HEK293 (cell line): ENCODE measurements at regions not wholly inside any gene's neighbourhood (a gene's known extent, or its start where the extent isn't known, plus 50 kb on each side); places are given as distances from the start of the nearest gene placed in this dataset.

Experiments used
- CTCF ChIA-PET: fragments of 350-600 bp; formaldehyde crosslinking; extraction: SDS; loops from one replicate; lab custom pipeline; 2021; ENCODE audit warnings: antibody characterized with exemption; lab: Yijun Ruan, JAX
- POLR2A ChIA-PET: fragments of 300-600 bp; formaldehyde crosslinking; extraction: SDS; loops from one replicate; lab custom pipeline; 2020; ENCODE audit warnings: antibody characterized with exemption, inconsistent platforms; lab: Yijun Ruan, JAX
- H3K27ac ChIP-seq: fragments of 200-500 bp; sonication (Bioruptor generic); 2 replicates; pipeline ENCODE4 v1.5.1; 2014; ENCODE audit warnings: low read depth, low read length, control low read depth, inconsistent platforms; ENCODE audit errors: extremely low read depth
- H3K36me3 ChIP-seq, 2 experiments: fragments of 200-500 bp in 1 of 2; sonication (Bioruptor generic) in 1 of 2; 1 replicate in 1 of 2; 2 replicates in 1 of 2; pipeline ENCODE4 v1.5.1; 2014 to 2017; ENCODE audit warnings: inconsistent platforms in 2 of 2, low read length in 2 of 2; ENCODE audit not compliant: control insufficient read depth in 2 of 2, insufficient read depth in 1 of 2
- H3K4me1 ChIP-seq: fragments of 200-500 bp; sonication (Bioruptor generic); 2 replicates; pipeline ENCODE4 v1.5.1; 2014; ENCODE audit warnings: mild to moderate bottlenecking, low read length, inconsistent platforms; ENCODE audit not compliant: control insufficient read depth, insufficient read depth
- H3K4me3 ChIP-seq: 2 replicates; pipeline ENCODE4 v1.5.1; 2011; ENCODE audit warnings: low read depth, mild to moderate bottlenecking, control low read depth, low read length, moderate library complexity
- H3K9me3 ChIP-seq: fragments of 200-500 bp; sonication (Bioruptor generic); 2 replicates; pipeline ENCODE4 v1.5.1; 2014; ENCODE audit warnings: low read depth, low read length, inconsistent platforms; ENCODE audit not compliant: control insufficient read depth, insufficient read depth
- GLIS1 ChIP-seq: fragments of 450-650 bp; formaldehyde crosslinking; IDR thresholded peaks from 2 replicates; pipeline ENCODE4 v1.5.1; 2016; ENCODE audit warnings: missing biosample characterization, missing genetic modification characterization
- KLF1 ChIP-seq: fragments of 450-650 bp; formaldehyde crosslinking; IDR thresholded peaks from 2 replicates; pipeline ENCODE4 v1.5.1; 2016; ENCODE audit warnings: missing biosample characterization, missing genetic modification characterization
- KLF9 ChIP-seq: fragments of 450-650 bp; formaldehyde crosslinking; IDR thresholded peaks from 2 replicates; pipeline ENCODE4 v1.5.1; 2016; ENCODE audit warnings: missing biosample characterization, missing genetic modification characterization, low read depth
- OSR2 ChIP-seq: fragments of 450-650 bp; formaldehyde crosslinking; IDR thresholded peaks from 2 replicates; pipeline ENCODE4 v1.5.1; 2016; ENCODE audit warnings: missing biosample characterization, missing genetic modification characterization
- SCRT2 ChIP-seq: fragments of 450-650 bp; formaldehyde crosslinking; IDR thresholded peaks from 2 replicates; pipeline ENCODE4 v1.5.1; 2016; ENCODE audit warnings: missing biosample characterization, missing genetic modification characterization
- SP3 ChIP-seq: fragments of 450-650 bp; formaldehyde crosslinking; IDR thresholded peaks from 2 replicates; pipeline ENCODE4 v1.5.1; 2016; ENCODE audit warnings: missing biosample characterization, missing genetic modification characterization
- YY2 ChIP-seq: fragments of 450-650 bp; formaldehyde crosslinking; IDR thresholded peaks from 2 replicates; pipeline ENCODE4 v1.5.1; 2016; ENCODE audit warnings: missing biosample characterization, missing genetic modification characterization
- ZNF169 ChIP-seq: fragments of 450-650 bp; formaldehyde crosslinking; IDR thresholded peaks from 2 replicates; pipeline ENCODE4 v1.5.1; 2016; ENCODE audit warnings: missing biosample characterization, missing genetic modification characterization
- ZNF184 ChIP-seq: fragments of 450-650 bp; IDR thresholded peaks from 2 replicates; pipeline ENCODE4 v1.5.1; 2018; ENCODE audit warnings: missing biosample characterization, mild to moderate bottlenecking, missing genetic modification characterization
- ZNF2 ChIP-seq: fragments of 450-650 bp; formaldehyde crosslinking; IDR thresholded peaks from 2 replicates; pipeline ENCODE4 v1.5.1; 2016; ENCODE audit warnings: missing biosample characterization, missing genetic modification characterization
- ZNF239 ChIP-seq: fragments of 450-650 bp; formaldehyde crosslinking; IDR thresholded peaks from 2 replicates; pipeline ENCODE4 v1.5.1; 2016; ENCODE audit warnings: missing biosample characterization, missing genetic modification characterization
- ZNF274 ChIP-seq, 2 experiments: fragments of 200-500 bp in 1 of 2; fragments of 450-650 bp in 1 of 2; sonication (Bioruptor generic) in 1 of 2; formaldehyde crosslinking in 1 of 2; IDR thresholded peaks; 2 replicates each; pipeline versions ENCODE4 v1.5.1 to v1.6.1; 2014 to 2016; ENCODE audit warnings: borderline replicate concordance in 1 of 2, inconsistent platforms in 1 of 2, low read length in 1 of 2, missing biosample characterization in 1 of 2, missing genetic modification characterization in 1 of 2
- ZNF37A ChIP-seq: fragments of 450-650 bp; IDR thresholded peaks from 2 replicates; pipeline ENCODE4 v1.5.1; 2018; ENCODE audit warnings: missing biosample characterization, missing genetic modification characterization
- ZNF473 ChIP-seq: fragments of 450-650 bp; formaldehyde crosslinking; IDR thresholded peaks from 2 replicates; pipeline ENCODE4 v1.5.1; 2017; ENCODE audit warnings: missing biosample characterization, missing genetic modification characterization
- ZNF514 ChIP-seq: fragments of 450-650 bp; formaldehyde crosslinking; IDR thresholded peaks from 2 replicates; pipeline ENCODE4 v1.5.1; 2016; ENCODE audit warnings: missing biosample characterization, missing genetic modification characterization
- ZNF529 ChIP-seq: fragments of 450-650 bp; formaldehyde crosslinking; IDR thresholded peaks from 2 replicates; pipeline ENCODE4 v1.5.1; 2017; ENCODE audit warnings: missing genetic modification characterization, missing biosample characterization; ENCODE audit not compliant: insufficient replicate concordance
- ZNF544 ChIP-seq: fragments of 450-650 bp; formaldehyde crosslinking; IDR thresholded peaks from 2 replicates; pipeline ENCODE4 v1.5.0; 2017; ENCODE audit warnings: missing biosample characterization, missing genetic modification characterization
- ZNF555 ChIP-seq: fragments of 450-650 bp; formaldehyde crosslinking; conservative IDR thresholded peaks from 2 replicates; pipeline ENCODE4 v1.5.1; 2017; ENCODE audit warnings: missing biosample characterization, mild to moderate bottlenecking, missing genetic modification characterization, inconsistent platforms
- ZNF561 ChIP-seq: fragments of 450-650 bp; IDR thresholded peaks from 2 replicates; pipeline ENCODE4 v1.5.1; 2018; ENCODE audit warnings: missing biosample characterization, missing genetic modification characterization, borderline replicate concordance
- ZNF600 ChIP-seq: fragments of 450-650 bp; formaldehyde crosslinking; IDR thresholded peaks from 2 replicates; pipeline ENCODE4 v1.5.1; 2016; ENCODE audit warnings: missing biosample characterization, missing genetic modification characterization
- ZNF707 ChIP-seq: fragments of 450-650 bp; formaldehyde crosslinking; IDR thresholded peaks from 2 replicates; pipeline ENCODE4 v1.5.1; 2016; ENCODE audit warnings: missing biosample characterization, missing genetic modification characterization
- TF ChIP-seq, protein P1 (sequence below): fragments of 450-650 bp; formaldehyde crosslinking; IDR thresholded peaks from 2 replicates; pipeline ENCODE4 v1.5.1; 2016; ENCODE audit warnings: missing biosample characterization, missing genetic modification characterization, borderline replicate concordance
- TF ChIP-seq, protein P2 (sequence below): fragments of 450-650 bp; formaldehyde crosslinking; IDR thresholded peaks from 2 replicates; pipeline ENCODE4 v1.5.1; 2016; ENCODE audit warnings: missing biosample characterization, missing genetic modification characterization

DNA sequence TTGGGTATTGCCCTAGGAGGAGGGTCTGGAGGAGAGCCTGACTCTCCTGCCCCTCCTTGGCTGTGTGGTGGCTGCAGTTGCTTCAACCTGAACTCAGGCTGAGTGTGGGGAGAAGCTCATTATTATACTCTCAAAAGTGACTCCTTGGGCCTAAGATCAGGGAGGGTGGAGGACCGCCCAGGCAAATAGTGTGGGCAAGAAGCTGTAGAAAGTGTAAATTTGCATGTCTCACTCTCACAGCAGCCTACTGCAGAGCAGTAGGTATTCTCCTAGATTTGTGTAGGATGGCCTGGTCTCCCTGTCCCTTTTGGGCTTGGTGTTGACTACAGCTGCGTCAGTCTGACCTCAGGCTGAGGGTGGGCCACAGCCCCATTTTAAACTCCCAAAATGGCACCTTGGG is 156.1 kb downstream of the ZNF330 start:
- TF ChIP-seq SP3: no peak
- TF ChIP-seq ZNF169: no peak
- no peak for TF ChIP-seq ZNF274 (IDR thresholded peaks at IDR 0.05; ENCODE audit: low read length)
- no peak for TF ChIP-seq ZNF274 (tag by site-specific recombination; IDR thresholded peaks at IDR 0.05; ENCODE audit: borderline replicate concordance)
- no peak for TF ChIP-seq ZNF514 (tag by site-specific recombination)
- no peak for TF ChIP-seq ZNF184 (tag by site-specific recombination)
- no peak for TF ChIP-seq OSR2 (tag by site-specific recombination)
- TF ChIP-seq ZNF707 (tag by site-specific recombination): no peak
- no peak for TF ChIP-seq ZNF555 (tag by site-specific recombination)
- no peak for TF ChIP-seq GLIS1 (tag by site-specific recombination)
- no peak for TF ChIP-seq ZNF561 (tag by site-specific recombination)
- no peaks in the 10 kb centered on the region for H3K9me3 ChIP-seq
- no peak overlapping the region for H3K27ac ChIP-seq
- H3K36me3 ChIP-seq: no peaks in the 10 kb centered on the region
- CTCF ChIA-PET: no interaction called here
- H3K4me3 ChIP-seq: no peak overlapping the region
- no peaks in the 10 kb centered on the region for H3K4me1 ChIP-seq
- POLR2A ChIA-PET: no interaction called here

DNA sequence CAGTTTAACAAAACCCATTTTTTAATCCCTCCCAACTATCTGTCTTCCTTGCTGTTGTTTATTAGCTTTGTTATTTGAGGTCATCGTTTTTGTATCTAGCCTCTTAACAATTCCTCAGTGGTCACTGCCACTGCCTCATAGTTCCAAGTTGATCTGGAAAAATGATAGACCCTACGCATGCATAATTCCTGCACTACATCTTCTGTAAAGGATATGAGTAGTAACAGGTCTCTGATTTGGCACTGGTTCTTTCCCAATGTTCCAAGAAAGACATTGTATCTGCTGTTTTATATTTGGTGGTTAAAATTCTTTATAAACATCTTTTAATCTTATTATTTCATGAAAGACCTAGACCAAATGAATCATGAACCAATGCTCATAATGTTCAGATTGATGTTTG is 166.6 kb downstream of the ZNF330 start:
- Histone ChIP-seq H3K4me1 (peaks cover 3% of the 10 kb centered on the region; the same call in 1 of the 2 replicates), H3K9me3 (no peaks in the 10 kb centered on the region), H3K27ac (no peak overlapping the region), H3K36me3 (no peaks in the 10 kb centered on the region), H3K4me3 (no peak overlapping the region)
- no peak for TF ChIP-seq KLF1
- no peak for TF ChIP-seq KLF9 (tag by site-specific recombination)
- TF ChIP-seq, protein P1, sequence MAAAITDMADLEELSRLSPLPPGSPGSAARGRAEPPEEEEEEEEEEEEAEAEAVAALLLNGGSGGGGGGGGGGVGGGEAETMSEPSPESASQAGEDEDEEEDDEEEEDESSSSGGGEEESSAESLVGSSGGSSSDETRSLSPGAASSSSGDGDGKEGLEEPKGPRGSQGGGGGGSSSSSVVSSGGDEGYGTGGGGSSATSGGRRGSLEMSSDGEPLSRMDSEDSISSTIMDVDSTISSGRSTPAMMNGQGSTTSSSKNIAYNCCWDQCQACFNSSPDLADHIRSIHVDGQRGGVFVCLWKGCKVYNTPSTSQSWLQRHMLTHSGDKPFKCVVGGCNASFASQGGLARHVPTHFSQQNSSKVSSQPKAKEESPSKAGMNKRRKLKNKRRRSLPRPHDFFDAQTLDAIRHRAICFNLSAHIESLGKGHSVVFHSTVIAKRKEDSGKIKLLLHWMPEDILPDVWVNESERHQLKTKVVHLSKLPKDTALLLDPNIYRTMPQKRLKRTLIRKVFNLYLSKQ (tag by site-specific recombination): no peak
- TF ChIP-seq ZNF2 (tag by site-specific recombination): no peak
- no peak for TF ChIP-seq YY2 (tag by site-specific recombination)
- no peak for TF ChIP-seq SCRT2 (tag by site-specific recombination)
- no peak for TF ChIP-seq ZNF239 (tag by site-specific recombination)
- TF ChIP-seq, protein P2, sequence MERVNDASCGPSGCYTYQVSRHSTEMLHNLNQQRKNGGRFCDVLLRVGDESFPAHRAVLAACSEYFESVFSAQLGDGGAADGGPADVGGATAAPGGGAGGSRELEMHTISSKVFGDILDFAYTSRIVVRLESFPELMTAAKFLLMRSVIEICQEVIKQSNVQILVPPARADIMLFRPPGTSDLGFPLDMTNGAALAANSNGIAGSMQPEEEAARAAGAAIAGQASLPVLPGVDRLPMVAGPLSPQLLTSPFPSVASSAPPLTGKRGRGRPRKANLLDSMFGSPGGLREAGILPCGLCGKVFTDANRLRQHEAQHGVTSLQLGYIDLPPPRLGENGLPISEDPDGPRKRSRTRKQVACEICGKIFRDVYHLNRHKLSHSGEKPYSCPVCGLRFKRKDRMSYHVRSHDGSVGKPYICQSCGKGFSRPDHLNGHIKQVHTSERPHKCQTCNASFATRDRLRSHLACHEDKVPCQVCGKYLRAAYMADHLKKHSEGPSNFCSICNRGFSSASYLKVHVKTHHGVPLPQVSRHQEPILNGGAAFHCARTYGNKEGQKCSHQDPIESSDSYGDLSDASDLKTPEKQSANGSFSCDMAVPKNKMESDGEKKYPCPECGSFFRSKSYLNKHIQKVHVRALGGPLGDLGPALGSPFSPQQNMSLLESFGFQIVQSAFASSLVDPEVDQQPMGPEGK: no peak
- TF ChIP-seq ZNF37A (tag by site-specific recombination): no peak
- TF ChIP-seq ZNF529 (tag by site-specific recombination): no peak
- TF ChIP-seq ZNF544 (tag by site-specific recombination): no peak
- TF ChIP-seq ZNF473 (tag by site-specific recombination): no peak
- no peak for TF ChIP-seq ZNF600 (tag by site-specific recombination)
- CTCF ChIA-PET: no interaction called here
- POLR2A ChIA-PET: no interaction called here
